Liver (tissue), 8 donors: ENCODE measurements at regions not wholly inside any gene's neighbourhood (a gene's known extent, or its start where the extent isn't known, plus 50 kb on each side); places are given as distances from the start of the nearest gene placed in this dataset.

Experiments used
- DNase-seq: peaks from one replicate; pipeline ENCODE4 v3.0.0-alpha.2; 2017; ENCODE audit warnings: low spot score
- H3K27ac ChIP-seq, 2 donors: one replicate each; pipeline ENCODE4 v1.7.0; 2013; ENCODE audit warnings: inconsistent platforms in 2 of 2, low read length in 2 of 2, control low read depth in 1 of 2, low read depth in 1 of 2, mild to moderate bottlenecking in 1 of 2
- H3K27me3 ChIP-seq, 4 donors: one replicate each; pipeline versions ENCODE4 v1.6.1 to v1.7.0; 2013; ENCODE audit warnings: low read length in 3 of 4, inconsistent platforms in 1 of 4, mild to moderate bottlenecking in 1 of 4, moderate library complexity in 1 of 4; ENCODE audit not compliant: control insufficient read depth in 4 of 4, insufficient read depth in 4 of 4
- H3K36me3 ChIP-seq, 4 donors: one replicate each; pipeline versions ENCODE4 v1.6.1 to v1.7.0; 2013; ENCODE audit warnings: low read length in 3 of 4, mild to moderate bottlenecking in 3 of 4, low read depth in 1 of 4, moderate library complexity in 1 of 4; ENCODE audit not compliant: control insufficient read depth in 4 of 4, insufficient read depth in 3 of 4
- H3K4me1 ChIP-seq, 4 donors: one replicate each; pipeline versions ENCODE4 v1.6.1 to v1.7.0; 2013; ENCODE audit warnings: low read length in 3 of 4, mild to moderate bottlenecking in 3 of 4, moderate library complexity in 1 of 4; ENCODE audit not compliant: control insufficient read depth in 4 of 4, insufficient read depth in 4 of 4
- H3K4me3 ChIP-seq, 3 donors: one replicate each; pipeline versions ENCODE4 v1.6.1 to v1.7.0; 2013; ENCODE audit warnings: low read length in 3 of 3, control low read depth in 1 of 3, low read depth in 1 of 3, mild to moderate bottlenecking in 1 of 3
- H3K9ac ChIP-seq, 2 donors: one replicate each; pipeline ENCODE4 v1.7.0; 2013; ENCODE audit warnings: low read length in 2 of 2, mild to moderate bottlenecking in 2 of 2, moderate library complexity in 2 of 2, control low read depth in 1 of 2, low read depth in 1 of 2
- H3K9me3 ChIP-seq, 4 donors: one replicate each; pipeline versions ENCODE4 v1.6.1 to v1.7.0; 2013; ENCODE audit warnings: low read length in 3 of 4; ENCODE audit not compliant: control insufficient read depth in 4 of 4
- EGR1 ChIP-seq, 2 donors: IDR thresholded peaks; 2 replicates each; pipeline ENCODE4 v1.6.1; 2016 to 2018; ENCODE audit warnings: antibody characterized with exemption in 2 of 2, low read depth in 2 of 2
- FOXA1 ChIP-seq: IDR thresholded peaks from 2 replicates; pipeline ENCODE4 v1.6.1; 2016; ENCODE audit warnings: antibody characterized with exemption
- GABPA ChIP-seq, 2 donors: IDR thresholded peaks in 1 of 2; conservative IDR thresholded peaks in 1 of 2; 2 replicates each; pipeline ENCODE4 v1.6.1; 2016; ENCODE audit warnings: antibody characterized with exemption in 2 of 2, mild to moderate bottlenecking in 1 of 2, moderate library complexity in 1 of 2
- HNF4A ChIP-seq, 2 donors: conservative IDR thresholded peaks; 2 replicates each; pipeline ENCODE4 v1.6.1; 2016; ENCODE audit warnings: antibody characterized with exemption in 2 of 2, mild to moderate bottlenecking in 2 of 2
- HNF4G ChIP-seq: IDR thresholded peaks from 2 replicates; pipeline ENCODE4 v1.6.1; 2016; ENCODE audit warnings: antibody characterized with exemption
- JUND ChIP-seq, 2 donors: IDR thresholded peaks; 2 replicates each; pipeline ENCODE4 v1.6.1; 2016; ENCODE audit warnings: antibody characterized with exemption in 2 of 2
- NR2F2 ChIP-seq: IDR thresholded peaks from 2 replicates; pipeline ENCODE4 v1.6.1; 2016; ENCODE audit warnings: antibody characterized with exemption
- RAD21 ChIP-seq, 2 donors: IDR thresholded peaks; 2 replicates each; pipeline ENCODE4 v1.6.1; 2016; ENCODE audit warnings: antibody characterized with exemption in 2 of 2, mild to moderate bottlenecking in 2 of 2
- REST ChIP-seq: IDR thresholded peaks from 2 replicates; pipeline ENCODE4 v1.6.1; 2016; ENCODE audit warnings: antibody characterized with exemption, mild to moderate bottlenecking
- RXRA ChIP-seq, 2 donors: IDR thresholded peaks; 2 replicates each; pipeline ENCODE4 v1.6.1; 2017 to 2018; ENCODE audit warnings: antibody characterized with exemption in 2 of 2, mild to moderate bottlenecking in 1 of 2
- TAF1 ChIP-seq: conservative IDR thresholded peaks from 2 replicates; pipeline ENCODE4 v1.6.1; 2016; ENCODE audit warnings: antibody characterized with exemption, mild to moderate bottlenecking
- YY1 ChIP-seq: IDR thresholded peaks from 2 replicates; pipeline ENCODE4 v1.6.1; 2016; ENCODE audit warnings: antibody characterized with exemption, mild to moderate bottlenecking
- WGBS: extraction: QIAGEN DNeasy Blood & Tissue Kit; methylation state at CpG from one replicate; pipeline ENCODE4 v1.1.7; 2013; 5-methylcytosine and 5-hydroxymethylcytosine counted together
- TF ChIP-seq, protein P1 (sequence below): fragments of 150-350 bp; IDR thresholded peaks from 2 replicates; pipeline ENCODE4 v1.5.1; 2017; ENCODE audit warnings: improper control_type of control experiment, low read depth, low read length; ENCODE audit not compliant: missing input control
- donor health status: healthy.
- donor health status: healthy.
- donor health status: healthy.
- donor health status: healthy.
- donor health status: healthy.

DNA sequence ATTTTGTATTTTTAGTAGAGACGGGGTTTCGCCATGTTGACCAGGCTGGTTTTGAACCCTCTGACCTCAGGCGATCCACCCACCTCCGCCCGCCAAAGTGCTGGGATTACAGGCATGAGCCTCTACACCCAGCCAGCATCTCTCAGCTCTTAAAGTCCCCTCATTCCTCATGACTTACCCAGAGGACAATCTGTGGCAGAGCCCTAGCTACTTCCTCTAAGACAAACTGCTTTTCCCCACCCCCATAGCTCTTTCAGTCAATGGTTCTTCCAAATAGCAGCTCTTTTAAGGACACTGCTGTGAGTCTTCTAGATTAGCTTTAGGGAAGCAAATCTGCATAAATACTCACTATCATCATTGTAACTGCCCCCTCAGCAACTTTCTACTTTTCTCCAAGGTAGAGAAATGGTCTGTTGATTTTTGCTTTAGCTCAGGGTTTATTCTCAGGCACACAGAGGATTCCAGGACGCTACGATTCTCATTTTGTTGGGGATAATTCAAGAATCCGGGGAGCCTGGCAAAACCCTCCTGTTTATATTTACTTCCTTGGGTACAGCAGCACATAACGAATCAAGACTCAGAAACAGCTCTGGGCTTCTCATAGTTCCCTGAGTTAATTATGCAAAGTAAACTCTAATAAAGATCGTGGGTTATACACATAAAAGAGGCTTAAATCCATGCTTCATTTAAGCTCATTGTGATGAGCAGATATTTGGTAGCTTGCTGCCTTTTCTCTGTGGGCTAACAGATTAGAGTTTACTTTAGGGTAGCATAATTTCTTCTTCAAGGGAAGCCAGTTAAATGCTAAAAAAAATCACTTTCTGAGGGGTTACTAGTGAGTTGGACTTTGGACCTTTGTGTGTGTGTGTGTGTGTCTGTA lies 357.4 kb downstream of the TDRD3 start (continued):
- TF ChIP-seq REST: no peak
- TF ChIP-seq RAD21 (IDR thresholded peaks at IDR 0.05): no peak
- TF ChIP-seq FOXA1: no peak
- no peak for TF ChIP-seq JUND (IDR thresholded peaks at IDR 0.05)

GRCh38 chr13:60753641-60754040 lies 356.6 kb downstream of the TDRD3 start:
- Histone ChIP-seq H3K9ac (no peak overlapping the region), H3K4me1 (no peaks in the 10 kb centered on the region), H3K9me3 (no peaks in the 10 kb centered on the region), H3K27me3 (peaks cover 0 to 2% (median 0%) of the 10 kb centered on the region in 4 donors), H3K4me3 (no peak overlapping the region), H3K27ac (no peak overlapping the region), H3K36me3 (no peaks in the 10 kb centered on the region)
- WGBS: 71% methylated on average over 1 of the region's 1 CpG
- no peak for DNase-seq
- TF ChIP-seq RAD21 (IDR thresholded peaks at IDR 0.05) (no peak), EGR1 (IDR thresholded peaks at IDR 0.05; ENCODE audit: low read depth in 2 of 2) (no peak), RXRA (IDR thresholded peaks at IDR 0.05) (no peak), HNF4A (conservative IDR thresholded peaks at IDR 0.05) (no peak), HNF4G (no peak), NR2F2 (no peak), GABPA (IDR thresholded peaks at IDR 0.05 in 1 of 2, conservative IDR thresholded peaks at IDR 0.05 in 1 of 2) (no peak), TAF1 (no peak), YY1 (no peak), JUND (IDR thresholded peaks at IDR 0.05) (no peak), REST (no peak)
- TF ChIP-seq, protein P1, sequence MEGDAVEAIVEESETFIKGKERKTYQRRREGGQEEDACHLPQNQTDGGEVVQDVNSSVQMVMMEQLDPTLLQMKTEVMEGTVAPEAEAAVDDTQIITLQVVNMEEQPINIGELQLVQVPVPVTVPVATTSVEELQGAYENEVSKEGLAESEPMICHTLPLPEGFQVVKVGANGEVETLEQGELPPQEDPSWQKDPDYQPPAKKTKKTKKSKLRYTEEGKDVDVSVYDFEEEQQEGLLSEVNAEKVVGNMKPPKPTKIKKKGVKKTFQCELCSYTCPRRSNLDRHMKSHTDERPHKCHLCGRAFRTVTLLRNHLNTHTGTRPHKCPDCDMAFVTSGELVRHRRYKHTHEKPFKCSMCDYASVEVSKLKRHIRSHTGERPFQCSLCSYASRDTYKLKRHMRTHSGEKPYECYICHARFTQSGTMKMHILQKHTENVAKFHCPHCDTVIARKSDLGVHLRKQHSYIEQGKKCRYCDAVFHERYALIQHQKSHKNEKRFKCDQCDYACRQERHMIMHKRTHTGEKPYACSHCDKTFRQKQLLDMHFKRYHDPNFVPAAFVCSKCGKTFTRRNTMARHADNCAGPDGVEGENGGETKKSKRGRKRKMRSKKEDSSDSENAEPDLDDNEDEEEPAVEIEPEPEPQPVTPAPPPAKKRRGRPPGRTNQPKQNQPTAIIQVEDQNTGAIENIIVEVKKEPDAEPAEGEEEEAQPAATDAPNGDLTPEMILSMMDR: no peak
